ENCODE measurements at regions not wholly inside any gene's neighbourhood (a gene's known extent, or its start where the extent isn't known, plus 50 kb on each side); places are given as distances from the start of the nearest gene placed in this dataset.
"Not testable (repeated sequence)": the region's sequence is repeated elsewhere in the genome, so short reads cannot be mapped to it uniquely, and the experiment has no call there.

DNA sequence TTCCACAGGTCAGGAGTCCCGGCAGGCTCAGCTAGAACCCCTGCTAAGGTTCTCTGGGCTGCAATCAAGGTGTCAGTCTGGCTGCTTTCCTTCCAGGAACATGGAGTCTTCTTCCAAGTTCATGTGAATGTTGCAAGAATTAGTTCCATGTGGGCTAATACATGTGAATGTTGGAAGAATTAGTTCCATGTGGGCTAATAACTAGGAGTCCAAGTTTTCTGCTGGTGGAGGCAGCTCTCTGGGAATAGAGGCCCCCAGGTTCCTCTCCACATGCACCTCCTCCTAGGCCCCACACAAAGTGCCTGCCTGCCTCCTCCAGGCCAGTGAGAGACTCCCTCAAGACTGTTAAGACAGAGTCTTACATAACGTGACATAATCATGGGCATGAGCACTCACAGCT lies 140.8 kb upstream of the SLC35G4 start:
- TF ChIP-seq POLR2A (IDR thresholded peaks at IDR 0.05): no peak
- no peak for TF ChIP-seq CTCF (IDR thresholded peaks at IDR 0.05)
- no peak overlapping the region for H3K4me3 ChIP-seq
- H3K4me1 ChIP-seq: no peaks in the 10 kb centered on the region
- no peaks in the 10 kb centered on the region for H3K27me3 ChIP-seq
- no peak for DNase-seq
- no peaks in the 10 kb centered on the region for H3K9me3 ChIP-seq
- H3K36me3 ChIP-seq: no peaks in the 10 kb centered on the region
- H3K27ac ChIP-seq: no peak overlapping the region

DNA sequence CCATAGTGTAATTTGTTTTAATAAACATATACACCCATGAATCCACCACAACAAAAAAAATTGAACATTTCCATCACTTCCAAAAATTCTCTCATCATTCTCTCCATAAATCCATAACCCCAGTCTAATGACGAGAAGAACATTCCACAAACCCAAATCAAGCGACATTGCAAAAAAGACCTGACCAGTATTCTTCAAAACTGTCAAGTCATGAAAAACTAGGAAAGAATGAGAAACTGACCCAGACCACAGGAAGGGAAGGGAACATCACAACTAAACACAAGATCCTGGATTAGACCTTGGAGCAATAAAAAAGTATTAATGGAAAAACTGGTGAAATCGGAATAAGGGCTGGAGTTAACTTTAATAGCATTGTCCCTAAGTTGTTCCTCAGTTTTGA lies 141.3 kb upstream of the SLC35G4 start:
- no peak overlapping the region for H3K27ac ChIP-seq
- H3K4me1 ChIP-seq: no peaks in the 10 kb centered on the region
- DNase-seq: no peak
- H3K9me3 ChIP-seq: no peaks in the 10 kb centered on the region
- no peak overlapping the region for H3K4me3 ChIP-seq
- TF ChIP-seq POLR2A (IDR thresholded peaks at IDR 0.05) (no peak), CTCF (IDR thresholded peaks at IDR 0.05) (no peak)
- no peaks in the 10 kb centered on the region for H3K36me3 ChIP-seq
- H3K27me3 ChIP-seq: no peaks in the 10 kb centered on the region

- Histone ChIP-seq H3K4me3 (no peak overlapping the region), H3K4me1 (no peaks in the 10 kb centered on the region), H3K9me3 (no peaks in the 10 kb centered on the region), H3K36me3 (no peaks in the 10 kb centered on the region), H3K27ac (no peak overlapping the region), H3K27me3 (no peaks in the 10 kb centered on the region)
- DNase-seq: no peak
- TF ChIP-seq CTCF (IDR thresholded peaks at IDR 0.05) (no peak), POLR2A (IDR thresholded peaks at IDR 0.05) (no peak)
These were observed 141.8 kb upstream of the SLC35G4 start for GRCh38 chr18:11467611-11468010.

- Histone ChIP-seq H3K9me3 (no peaks in the 10 kb centered on the region), H3K36me3 (no peaks in the 10 kb centered on the region), H3K4me1 (no peaks in the 10 kb centered on the region), H3K27me3 (no peaks in the 10 kb centered on the region), H3K4me3 (no peak overlapping the region), H3K27ac (no peak overlapping the region)
- TF ChIP-seq CTCF (IDR thresholded peaks at IDR 0.05) (no peak), POLR2A (IDR thresholded peaks at IDR 0.05) (no peak)
- no peak for DNase-seq
These were observed 145.3 kb upstream of the SLC35G4 start for GRCh38 chr18:11464129-11464528.

GRCh38 chr18:11458447-11458846 lies 150.9 kb upstream of the SLC35G4 start:
- Histone ChIP-seq H3K4me3 (no peak overlapping the region), H3K36me3 (no peaks in the 10 kb centered on the region), H3K27ac (no peak overlapping the region), H3K27me3 (no peaks in the 10 kb centered on the region), H3K9me3 (no peaks in the 10 kb centered on the region), H3K4me1 (no peaks in the 10 kb centered on the region)
- DNase-seq: no peak
- TF ChIP-seq CTCF (IDR thresholded peaks at IDR 0.05) (no peak), POLR2A (IDR thresholded peaks at IDR 0.05) (no peak)

DNA sequence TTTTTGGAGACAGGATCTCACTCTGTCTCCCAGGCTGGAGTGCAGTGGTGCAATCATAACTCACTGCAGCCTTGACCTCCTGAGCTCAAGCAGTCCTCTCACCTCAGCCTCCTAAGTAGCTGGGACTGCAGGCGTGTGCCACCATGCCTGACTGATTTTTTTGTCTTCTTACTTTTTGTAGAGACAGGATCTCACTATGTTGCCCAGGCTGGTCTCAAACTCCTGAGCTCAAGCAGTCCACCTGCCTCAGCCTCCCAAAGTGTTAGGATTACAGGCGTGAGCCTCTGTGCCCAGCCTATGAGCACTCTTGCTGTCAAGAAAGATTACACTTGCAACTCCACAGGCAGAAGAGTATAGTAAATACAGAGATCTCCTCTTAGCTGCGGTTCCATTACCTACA lies 151.5 kb upstream of the SLC35G4 start:
- H3K27ac ChIP-seq, H3K4me1 ChIP-seq, H3K27me3 ChIP-seq, H3K9me3 ChIP-seq, DNase-seq, H3K4me3 ChIP-seq, H3K36me3 ChIP-seq: not testable (repeated sequence)

Data from Peyer's patch (tissue), 4 donors.